AG08396 (cell line): ENCODE measurements at regions not wholly inside any gene's neighbourhood (a gene's known extent, or its start where the extent isn't known, plus 50 kb on each side); places are given as distances from the start of the nearest gene placed in this dataset.
"Not testable (repeated sequence)": the region's sequence is repeated elsewhere in the genome, so short reads cannot be mapped to it uniquely, and the experiment has no call there.

Experiments
- DNase-seq: peaks from one replicate; pipeline ENCODE4 v3.0.0; 2012; ENCODE audit warnings: low spot score, mixed read lengths

DNA sequence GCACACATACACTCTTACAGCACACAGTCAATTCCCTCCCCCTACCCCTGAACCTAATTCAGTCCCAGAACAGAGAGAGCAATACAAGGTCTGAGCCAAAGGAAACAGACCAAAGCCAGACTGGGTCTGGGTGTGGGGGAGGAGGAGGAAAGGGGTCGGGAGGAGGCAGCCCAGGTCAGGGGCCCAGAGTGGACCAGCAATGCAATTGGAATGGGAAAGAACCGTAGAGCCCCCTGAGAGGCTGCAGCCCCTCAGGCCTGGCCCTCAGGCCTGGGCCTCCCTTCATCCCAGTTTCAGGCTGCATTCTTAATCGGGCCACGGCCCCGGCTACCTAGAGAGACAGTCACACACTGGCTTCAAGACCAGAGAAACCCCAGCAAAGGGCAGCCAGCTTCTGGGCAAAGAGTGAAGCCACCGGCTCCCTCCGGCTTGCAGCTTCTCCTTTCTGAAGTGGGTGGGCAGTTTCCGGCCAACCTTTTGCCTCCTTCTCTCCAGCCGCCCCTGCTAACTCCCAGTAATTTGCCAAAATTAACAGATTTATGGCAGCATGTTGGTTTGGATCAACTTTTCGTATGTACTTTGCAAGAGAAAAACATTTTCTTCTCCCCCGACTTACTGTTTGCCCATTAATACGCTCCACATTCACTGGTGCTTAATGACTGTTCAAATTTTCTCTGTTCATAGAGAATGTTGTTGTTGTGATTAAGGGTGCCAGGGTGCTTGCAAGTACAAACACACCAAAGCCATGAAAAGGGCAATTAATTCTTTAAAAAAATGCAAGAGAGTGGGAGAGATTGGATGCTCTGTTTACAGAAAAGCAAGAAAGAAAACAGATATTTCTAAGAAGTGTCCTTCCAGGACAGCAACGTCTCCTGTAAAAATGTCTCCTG is 488.3 kb downstream of the MN1 start:
- DNase-seq = no peak

DNA sequence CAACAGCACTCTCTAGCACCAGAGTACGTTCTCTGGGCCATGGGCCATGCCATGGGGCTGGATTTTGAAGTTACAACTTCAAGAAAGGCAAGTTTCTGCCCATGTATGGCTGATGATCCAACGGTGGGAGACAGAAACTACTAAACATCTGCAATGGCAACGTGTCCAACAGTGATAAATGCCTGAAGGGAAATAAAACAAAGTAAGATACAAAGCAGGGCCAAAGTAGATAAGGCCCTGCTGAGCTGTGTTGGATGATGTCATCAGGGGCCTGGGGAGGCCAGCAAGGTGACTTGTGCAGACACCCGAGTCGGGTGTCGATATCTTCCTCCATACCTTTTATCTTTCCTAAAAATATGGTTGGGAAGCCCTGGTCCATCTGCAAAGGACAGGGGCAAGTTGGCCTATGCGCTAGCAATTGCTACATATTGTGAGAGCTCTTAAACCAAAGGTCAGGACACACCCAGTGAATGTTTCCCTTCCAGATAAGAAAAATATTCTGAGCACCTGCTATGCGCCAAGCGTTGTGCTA is 487.2 kb downstream of the MN1 start:
- DNase-seq = no peak

DNA sequence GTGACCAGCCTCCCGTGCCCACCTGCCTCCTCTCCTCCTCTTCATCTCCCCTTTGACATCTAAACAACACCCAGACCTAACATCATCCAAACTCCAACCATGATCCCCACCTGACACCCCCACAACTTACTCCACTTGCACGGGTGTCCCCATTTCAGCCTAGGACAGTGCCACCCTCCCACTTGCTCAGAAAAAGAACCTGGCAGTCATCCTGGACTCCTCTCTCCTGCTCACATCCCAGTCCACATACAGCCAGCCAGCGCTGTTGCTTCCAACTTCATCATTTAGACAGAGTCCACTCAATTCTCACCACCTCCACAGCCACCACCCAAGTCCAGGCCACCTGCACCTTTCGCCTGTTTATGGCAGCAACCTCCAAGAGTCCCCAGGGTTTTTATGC is 485.7 kb downstream of the MN1 start:
- no peak for DNase-seq

DNA sequence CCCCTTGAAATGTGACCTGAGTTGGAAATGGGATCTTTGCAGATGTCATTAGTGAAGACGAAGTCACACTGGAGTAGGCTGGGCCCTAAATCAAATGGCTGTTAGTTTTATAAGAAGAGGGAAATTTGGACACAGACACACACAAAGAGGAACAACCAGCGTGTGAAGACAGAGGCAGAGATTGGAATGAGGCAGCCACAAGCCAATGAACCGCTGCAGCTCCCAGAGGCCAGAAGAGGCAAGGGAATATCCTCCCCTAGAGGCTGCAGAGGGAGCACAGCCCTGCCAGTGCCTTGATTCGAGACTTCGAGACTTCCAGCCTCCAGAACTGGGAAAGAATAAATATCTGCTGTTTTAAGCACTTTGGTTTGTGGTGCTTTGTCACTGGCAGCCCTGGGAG is 484.5 kb downstream of the MN1 start:
- DNase-seq = no peak

DNA sequence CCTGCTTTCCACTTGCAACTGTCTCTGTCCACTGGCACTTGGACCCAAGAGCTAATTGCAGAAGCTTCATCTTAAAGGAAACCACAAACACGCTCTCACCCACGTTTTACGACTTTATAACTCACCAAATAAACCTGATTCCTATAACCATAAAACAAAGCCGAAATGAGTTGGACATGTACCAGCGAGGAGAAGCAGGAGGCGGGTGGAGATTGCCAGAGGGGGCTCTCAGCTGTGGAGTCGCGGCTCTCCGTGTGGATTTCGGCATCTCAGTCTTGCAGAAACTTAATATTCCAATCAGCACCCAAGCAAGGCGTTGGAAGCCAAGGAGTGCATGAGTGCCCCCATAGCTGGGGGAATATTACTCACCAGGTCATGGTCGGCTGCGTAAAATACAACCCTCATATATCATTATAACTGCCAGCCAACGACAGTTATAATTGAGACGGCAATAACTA is 483.6 kb downstream of the MN1 start:
- no peak for DNase-seq

DNA sequence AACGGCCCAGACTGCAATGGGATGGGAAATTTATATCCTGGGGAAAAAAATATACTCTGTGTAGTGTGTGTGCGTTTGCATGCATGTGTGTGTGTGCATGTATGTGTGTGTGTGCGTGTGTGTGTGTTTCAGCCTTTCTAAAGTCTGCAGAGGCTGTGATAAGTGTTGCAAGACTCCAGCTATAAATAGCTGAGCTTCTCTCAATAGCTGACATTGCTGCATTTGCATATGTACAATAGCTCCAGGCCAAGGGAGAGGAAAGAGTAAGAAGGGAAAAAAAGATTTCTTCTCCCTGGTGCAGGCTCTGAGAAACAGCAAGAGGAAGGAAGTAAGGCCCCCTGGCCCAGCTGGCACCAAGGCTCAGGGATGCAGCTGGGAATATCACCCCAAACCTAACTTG is 483.0 kb downstream of the MN1 start:
- no peak for DNase-seq

DNA sequence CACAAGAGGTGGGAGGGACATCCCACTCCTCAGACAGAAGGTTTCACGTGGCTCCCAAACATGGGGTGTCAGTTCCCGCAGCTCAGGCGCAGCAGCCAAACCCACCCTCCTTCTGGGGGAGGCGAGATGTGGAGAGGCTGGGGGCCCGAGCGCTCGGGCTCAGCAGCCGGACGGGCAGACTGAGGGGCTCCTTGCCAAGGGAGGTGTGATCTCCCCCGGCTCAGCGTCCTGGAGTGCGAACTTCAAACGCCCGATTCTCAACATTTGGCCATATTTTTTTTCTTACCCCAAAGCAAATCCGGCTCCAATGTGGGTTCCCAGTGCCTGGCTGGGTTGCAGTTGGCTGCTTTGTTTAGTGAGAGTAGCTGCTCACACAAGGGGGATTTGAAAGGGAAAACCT is 477.9 kb downstream of the MN1 start:
- no peak for DNase-seq

DNA sequence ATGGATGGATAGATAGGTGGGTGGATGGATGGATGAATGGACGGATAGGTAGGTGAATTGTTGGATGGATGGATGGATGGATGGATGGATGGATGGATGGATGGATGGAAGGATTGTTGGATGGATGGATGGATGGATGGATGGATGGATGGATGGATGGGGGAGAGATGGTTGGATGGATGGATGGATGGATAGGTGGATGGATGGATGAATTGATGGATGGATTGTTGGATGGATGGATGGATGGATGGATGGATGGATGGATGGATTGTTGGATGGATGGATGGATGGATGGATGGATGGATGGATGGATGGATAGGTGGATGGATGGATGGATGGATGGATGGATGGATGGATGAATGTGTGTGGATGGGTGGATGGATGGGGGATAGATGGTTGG is 476.6 kb downstream of the MN1 start:
- DNase-seq = not testable (repeated sequence)

DNA sequence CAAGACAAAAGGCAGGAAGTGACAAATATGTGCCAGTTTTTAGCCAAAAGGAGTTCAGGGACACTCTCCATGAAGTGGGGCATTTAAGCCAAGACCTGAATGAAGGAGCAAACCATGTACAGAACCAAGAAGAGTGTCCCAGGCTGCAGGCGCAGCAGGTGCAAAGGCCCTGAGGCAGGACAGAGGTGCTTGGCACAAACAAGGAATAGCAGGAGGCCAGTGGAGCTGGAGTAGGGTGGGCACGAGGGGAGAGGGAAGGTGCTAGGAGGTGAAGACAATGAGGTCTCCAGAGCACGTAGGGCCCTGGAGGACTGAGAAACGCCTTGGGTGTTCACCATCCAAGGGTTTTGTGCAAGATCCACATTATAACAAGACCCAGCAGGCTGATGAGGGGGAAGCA is 474.1 kb downstream of the MN1 start:
- DNase-seq = no peak

DNA sequence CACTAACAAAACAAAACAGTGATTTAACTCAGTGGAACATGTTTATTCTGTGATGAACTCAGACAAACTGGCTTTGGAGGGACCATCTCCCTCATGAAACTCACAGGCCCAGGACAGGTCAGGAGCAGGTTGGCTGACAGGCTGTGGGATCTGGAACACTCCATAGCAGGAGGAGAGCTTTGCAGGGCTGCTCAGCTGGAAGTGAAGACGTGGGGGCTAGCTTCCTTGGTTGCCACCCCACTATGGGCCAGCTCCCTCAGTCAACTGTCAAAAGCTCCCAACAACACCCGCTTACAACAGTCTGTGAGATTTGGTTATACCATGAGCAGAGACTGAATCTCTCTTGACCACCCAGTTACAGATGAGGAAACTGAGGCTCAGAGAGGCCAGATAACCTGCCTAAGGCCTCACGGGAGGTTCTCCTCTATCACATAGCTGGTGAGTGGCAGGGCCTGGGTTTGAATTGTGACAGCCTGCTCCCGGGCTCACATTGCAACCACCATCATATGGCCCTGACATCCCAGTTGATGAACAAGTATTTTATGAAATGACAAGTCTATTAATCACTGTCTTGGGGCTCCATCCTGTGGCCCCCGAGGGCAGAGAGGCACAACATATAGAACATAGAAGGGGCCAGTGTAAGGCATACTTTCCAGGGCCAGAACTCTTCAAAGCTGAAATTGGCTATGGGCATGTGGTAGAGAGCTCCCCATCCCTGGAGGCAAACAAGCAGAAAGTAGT is 473.4 kb downstream of the MN1 start:
- no peak for DNase-seq

DNA sequence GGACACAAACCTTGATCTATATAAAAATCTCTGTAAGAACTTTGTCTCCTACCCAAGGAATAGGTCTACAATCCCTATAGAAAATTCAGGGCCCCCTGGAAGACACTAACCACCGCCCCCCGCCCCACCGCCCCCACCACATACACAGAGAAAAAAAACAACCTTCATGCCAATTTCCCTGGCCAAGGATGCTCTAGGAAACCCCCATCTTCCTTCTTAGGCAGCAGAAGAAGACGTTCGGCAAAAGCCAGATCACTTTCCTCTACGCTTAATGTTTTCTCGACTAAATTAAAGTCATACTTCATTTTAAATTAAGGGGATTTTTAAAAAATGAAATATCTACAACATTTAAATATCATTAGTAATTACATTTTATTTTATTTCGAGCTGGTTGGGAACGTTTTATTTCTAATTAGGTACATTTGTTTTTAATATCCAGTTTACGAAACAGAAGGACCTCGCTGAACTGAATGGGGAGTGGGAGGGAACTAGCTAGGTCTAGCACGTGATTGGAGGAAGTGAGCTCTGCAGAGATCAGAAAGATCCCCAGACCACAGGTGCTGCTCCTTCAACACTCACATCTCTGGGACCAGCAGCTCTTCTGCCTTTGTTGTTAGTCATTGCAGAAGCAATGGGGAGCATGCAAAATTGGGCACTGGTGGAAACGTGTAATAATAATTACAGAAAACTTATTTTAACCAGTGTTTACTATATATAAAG is 472.3 kb downstream of the MN1 start:
- no peak for DNase-seq

DNA sequence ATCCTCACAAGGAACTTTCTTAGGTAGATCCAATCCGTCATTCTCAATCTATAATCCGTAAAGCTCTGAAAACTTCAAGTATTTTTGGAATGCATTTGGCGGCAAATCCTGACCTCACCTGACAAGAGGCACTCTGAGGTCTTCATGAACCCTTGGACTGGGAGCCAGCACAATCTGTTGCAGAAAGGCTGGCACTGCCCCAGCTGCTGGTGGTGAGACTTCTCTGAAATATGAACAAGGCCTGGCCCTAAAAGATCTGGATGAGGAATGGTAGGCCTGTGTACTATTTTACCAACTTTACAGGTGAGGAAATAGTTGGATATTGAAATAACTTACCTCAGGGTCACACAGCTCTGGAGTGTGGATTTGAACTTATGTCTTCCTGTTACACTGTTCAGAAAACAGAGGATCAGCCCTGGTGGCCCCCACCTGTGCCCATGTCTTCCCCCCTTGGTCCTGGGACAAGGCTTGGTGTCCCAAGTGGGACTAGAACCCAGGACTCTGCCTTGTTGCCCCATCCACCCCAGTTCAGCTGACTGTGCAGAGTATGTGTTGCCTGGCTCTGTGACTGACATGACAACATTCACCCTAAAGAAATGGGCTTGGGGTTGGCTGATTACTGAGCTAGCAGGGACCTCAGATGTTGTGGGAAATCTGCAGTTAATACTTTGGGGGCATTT is 471.4 kb downstream of the MN1 start:
- no peak for DNase-seq

DNA sequence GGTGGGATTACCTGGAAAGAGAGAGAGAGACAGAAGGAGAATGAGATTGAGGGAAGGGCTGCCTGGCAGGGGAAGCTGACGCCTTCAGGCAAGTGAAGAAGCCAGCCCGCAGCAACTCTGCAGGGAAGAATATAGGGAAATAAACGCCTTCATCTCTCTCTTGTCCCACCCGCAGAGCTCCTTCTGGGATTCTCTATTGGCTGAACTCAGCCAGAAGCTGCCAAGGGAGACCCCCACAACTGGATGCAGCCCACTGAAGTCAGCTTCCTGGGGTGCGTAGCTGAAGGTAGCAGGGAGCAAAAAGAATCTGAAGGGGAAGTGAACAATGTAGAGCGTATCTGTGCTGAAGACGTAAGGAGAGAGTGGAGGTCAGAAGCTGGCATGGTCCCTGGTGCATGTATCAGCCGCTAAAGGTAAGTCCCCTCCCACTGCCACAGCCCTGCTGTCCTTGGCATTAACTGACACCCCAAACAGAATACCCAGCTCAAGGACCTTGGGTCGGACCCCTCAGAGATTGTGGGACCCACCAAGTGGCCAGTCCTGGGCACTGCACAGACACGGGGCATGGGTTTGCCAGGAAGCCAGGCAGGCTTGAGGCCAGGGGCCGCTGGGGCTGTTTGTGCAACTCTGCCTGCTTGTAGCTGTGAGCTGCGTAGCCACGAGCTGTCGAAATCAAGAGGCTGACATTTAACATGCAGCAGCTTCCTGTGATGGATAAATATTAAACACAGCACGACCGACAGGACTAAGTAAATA is 469.9 kb downstream of the MN1 start:
- peak; percentile 53 for DNase-seq

DNA sequence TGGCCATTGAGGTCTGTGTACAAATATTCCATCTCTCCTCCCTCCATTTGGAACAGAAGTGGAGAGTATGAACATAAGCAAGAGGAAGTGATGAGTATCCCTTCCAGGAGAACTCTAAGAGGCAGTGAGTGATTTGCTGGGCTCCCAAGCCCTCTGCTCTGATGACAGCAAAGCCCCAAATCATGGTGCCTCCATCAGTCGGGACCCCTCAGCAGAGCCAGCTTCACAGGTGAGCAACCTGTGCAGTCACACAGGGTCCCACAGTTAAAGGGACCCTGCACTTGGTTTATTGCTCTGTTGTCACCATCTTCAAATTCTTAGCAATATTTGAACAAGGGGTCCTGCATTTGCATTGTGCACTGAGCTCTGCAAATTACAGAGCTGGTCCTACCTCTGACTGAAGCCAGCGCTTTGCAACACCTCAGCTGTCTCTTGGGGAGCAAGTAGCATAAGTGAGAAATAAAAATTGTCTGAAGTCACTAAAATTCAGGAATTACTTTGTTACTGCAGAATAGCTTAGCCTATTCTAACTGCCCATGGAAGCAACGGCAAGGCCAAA is 466.4 kb downstream of the MN1 start:
- no peak for DNase-seq

DNA sequence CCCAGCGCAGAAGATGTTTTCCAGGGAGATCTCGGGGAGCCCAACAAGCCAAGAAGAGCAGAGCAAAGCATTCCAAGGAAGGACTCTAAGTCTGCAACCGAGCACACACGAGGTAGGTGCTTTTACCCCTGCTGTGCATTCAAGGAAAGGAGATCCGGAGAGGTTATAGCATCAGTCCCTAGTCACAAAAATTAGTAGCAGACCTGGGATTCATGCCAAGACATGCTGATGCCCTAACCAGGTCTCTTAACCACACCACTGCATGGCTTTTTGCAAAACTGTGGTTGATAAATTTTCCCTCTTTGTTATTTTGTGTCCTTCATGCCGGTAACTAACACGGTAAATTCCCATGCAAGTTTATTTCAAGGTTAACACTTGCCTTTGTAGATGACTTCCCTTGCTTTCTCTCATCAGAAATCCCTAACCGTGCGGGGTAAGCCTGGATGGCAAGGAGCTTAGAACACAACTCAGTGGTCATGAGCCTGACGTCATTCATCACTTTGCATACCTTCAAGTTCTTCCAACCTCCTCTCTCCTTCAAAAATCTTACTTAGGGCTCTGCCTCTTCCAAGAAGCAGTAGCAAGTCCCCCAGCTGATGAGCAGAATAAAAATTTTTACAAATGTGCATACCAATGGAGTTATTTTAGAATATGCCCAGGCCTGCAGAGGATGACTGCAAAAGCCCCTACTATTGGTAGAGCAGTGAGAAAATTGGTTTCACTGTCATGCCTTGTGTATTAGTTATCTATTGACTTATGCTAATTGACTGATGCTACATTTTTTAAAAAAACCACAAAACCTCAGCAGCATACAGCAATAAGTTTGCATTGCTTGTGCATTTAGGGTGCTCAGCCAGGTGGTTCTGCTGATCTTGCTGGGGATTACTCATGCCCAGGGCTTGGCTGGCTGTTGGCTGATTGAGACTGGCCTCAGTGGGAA is 465.1 kb downstream of the MN1 start:
- DNase-seq = no peak

DNA sequence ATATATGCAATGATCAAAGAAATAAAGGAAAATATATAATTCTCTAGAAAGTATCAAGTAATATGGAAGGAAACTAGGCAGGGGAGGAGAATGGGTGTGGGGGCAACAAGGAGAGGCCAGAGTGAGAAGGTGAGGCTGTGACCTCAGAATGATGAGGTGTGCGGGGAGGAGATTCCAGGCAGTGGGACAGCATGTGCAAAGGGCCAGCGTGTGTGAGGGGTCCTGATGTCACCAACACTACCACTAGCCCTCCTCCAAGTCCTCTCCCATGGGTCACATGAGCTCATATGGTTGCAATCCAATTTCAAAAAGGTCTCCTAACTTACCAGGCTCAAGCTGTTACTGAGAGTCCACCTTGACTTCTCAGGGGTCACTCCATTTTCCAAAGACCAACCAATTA is 463.9 kb downstream of the MN1 start:
- DNase-seq = no peak

DNA sequence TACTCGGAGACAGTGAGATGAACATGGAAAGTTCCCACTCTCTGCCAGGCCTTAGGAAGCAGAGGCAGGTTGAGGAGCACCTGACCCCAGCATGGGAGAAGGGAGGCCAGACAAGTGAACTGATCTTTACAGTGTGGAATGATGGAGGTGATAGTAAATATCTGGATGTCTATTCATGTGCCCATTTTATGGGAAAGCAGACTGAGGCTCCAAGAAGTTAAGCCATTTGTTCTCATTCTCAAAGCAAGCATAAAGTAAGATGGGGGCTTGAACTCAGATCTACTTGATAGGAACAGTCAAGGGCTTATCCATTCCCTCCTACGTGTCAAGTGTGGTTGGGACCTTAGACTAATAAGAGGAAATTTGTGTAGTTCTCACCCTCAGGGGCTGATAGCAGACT is 461.5 kb downstream of the MN1 start:
- DNase-seq = no peak

DNA sequence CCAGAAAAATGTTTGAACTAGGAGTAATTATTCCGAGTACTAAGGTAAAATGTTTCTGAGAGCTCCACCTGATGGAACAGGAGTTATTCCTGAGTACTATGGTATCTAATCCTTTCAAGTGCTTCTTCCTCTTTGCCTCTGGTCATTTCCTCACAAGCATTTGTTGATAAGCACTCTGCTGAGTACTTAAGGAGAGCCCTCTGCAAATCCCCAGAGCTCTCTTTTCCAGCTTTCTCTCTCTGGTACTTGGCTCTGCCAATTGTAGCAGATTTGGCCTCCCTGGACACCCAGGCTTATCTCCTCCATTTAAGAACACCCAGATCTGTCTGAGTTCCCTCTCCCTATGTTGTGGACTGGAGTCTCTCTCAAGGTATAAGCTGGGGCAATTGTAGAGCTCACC is 457.0 kb downstream of the MN1 start:
- no peak for DNase-seq

DNA sequence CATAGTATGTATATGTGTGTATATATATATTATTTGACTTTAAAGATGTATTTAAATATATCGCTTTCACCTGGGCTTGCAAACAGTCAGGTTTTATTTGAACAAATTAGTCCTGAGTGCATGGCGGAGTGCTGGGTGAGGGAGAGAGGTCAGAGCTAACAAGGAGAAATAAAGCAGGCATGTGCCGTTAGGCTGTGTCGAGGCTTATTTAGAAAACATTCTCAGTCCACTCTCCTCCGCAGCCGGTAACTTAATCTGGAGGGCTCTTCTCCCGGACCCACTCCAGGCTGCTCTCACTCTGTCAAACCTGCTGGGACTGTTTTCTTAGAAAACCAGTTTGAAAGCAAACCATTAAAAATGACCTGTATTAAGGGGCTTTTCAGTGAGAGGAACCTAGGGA is 455.9 kb downstream of the MN1 start:
- DNase-seq = no peak

DNA sequence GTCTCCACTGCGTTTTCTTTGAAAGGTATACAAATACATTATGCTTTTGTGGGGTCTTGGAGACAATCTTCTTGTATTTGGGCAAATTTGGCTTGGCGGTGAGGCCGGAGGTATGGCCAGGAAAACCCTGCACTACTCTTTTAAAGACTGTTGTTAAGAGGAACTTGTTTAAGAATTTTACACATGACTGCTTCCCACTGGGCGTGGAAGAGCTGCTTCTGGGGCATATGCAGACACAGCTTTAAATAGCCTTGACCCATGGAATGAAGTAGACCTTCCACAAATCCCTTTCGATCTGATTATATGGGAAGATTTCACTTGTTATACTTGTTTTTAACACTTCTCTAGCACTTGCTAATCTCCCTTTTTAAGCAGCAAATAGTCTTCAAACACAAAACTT is 453.6 kb downstream of the MN1 start:
- DNase-seq = no peak
